Stimulated activated CD4-positive, alpha-beta T cell treated with anti-CD3 and anti-CD28 coated beads, Interleukin-12 subunit alpha, Interleukin-12 subunit beta, amount 100 ng/mL, for 4 hours (primary cell): ENCODE measurements at regions not wholly inside any gene's neighbourhood (a gene's known extent, or its start where the extent isn't known, plus 50 kb on each side); places are given as distances from the start of the nearest gene placed in this dataset.

Experiments used
- DNase-seq: peaks from one replicate; pipeline ENCODE4 v3.0.0-alpha.2; 2020

DNA sequence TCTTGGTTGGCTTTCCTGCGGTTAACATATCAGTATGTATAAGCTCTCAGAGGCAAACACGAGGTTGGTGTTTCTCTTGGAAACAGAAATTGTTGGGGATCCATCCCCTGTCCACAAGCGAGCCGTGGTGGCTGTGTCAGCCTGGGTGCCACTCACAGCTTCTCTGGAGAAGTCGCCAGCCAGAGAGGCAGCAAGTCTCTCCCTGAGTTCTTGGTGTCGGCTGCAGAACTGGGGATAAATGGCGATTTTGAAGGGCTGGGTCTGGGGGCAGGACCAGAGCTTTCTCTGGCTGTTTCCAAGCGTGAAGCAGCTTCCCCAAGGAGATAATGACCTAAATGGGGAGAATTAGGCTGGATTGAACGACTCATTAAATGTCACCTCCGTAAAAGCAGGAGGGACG is 335.3 kb downstream of the GLRX3 start:
- no peak for DNase-seq

DNA sequence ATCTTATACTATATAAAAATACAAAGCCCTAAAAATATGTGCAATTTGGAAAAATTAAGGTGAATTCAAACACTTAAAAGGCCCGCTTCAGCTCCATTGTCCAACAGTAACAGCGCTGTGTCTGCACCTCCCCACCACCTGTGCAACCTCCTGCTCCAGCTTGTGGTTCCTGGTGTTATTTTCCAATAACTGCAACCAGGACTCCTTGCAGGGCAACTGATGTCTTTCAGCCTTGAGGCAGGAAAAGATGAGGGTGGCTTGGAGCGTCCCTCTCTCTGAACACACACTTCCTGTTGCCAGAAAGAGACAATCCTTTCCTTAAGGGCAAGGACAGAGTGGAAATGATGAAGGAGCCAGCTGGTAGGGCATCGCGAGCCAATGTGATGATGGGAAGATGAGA is 336.0 kb downstream of the GLRX3 start:
- no peak for DNase-seq

DNA sequence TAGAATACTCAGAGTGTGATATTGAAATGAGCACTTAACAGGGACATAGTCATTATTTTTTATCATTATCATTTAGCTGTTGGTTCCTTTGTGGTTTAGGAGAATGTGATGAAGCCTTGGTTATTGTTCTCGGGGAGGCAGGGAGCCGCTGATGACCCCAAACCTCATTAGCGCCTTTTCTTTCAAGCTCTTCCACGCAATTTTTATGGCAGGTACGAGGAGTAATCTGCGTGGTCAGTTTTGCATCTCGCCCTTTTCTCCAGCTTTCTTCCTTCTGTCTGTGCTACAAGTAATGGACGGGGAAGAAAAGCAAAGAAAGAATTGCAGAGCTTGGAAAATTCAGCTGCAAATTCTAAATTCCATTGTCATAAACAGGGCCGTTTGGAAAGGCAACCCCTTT is 338.4 kb downstream of the GLRX3 start:
- no peak for DNase-seq

DNA sequence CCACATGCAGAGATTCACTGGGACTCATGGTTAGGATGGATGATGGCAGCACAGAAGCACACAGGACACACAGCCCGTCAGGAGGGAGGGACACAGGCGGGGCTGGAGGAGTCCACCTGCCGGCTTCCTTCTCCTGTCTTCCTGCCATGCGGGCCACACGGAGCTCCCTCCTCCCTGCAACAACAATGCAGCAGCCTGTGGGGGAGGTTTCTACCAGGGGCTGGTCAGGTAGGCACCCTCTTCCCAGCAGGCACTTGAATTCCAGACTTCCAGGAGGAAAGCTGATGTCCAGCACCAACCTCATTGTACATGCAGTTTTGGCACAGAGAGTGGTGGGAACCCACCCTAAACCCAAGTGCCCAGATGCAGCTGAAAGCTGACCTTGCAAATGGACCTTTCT is 341.2 kb downstream of the GLRX3 start:
- no peak for DNase-seq

DNA sequence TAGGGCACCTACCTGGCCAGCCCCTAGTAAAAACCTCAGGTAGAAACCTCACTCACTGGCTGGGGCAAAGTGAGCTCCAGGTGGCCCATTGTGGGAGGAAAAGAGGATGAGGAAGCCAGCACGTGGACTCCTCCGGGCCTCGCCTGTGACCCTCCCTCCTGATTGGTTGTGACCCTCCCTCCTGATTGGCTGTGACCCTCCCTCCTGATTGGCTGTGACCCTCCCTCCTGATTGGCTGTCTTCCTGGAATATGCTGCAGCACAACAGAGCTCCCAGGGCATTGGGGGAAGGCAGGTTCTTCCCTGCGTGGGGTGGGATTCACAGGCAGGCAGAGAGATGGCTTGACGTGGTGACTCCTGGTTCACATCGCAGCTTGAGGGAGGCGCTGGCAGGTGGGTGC is 343.0 kb downstream of the GLRX3 start:
- DNase-seq, result no peak

DNA sequence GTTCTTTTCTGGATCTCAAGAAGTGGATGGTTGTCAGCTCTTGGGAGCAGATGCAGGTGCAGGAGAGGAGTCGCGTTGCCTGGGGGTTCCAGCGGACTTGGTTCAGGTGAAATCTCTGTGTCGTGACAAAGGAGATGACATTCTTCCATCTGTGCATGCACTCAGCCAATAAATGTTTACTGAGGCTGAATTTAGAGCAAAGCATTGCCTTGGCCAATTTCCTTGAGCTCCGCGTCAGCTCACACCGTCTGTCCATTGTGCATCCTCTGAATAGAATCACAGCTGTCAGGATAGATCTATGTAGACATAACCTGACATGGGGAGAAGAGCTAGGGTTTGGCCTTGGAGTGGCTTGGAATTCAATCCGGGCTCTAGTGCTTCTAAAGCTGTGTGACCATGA is 343.7 kb downstream of the GLRX3 start:
- no peak for DNase-seq

DNA sequence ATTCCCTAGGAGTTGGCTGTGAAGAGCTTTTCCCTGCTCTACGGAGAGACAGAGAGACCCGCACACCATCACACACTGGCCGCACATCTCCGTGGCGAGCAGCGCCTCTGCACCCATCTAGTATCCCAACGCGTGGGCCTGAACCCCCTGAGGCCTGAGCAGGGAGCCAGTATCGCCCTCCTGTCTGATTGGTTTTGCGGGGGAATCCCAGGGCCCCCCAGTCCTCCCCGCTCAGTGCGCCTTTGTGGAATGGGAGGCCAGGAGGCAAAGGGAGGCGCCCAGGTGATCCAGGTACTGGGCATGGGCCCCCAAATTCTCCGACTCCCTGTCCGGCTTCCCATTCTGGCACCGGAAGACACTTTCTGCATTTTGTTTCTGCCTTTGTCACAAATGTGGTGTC is 344.3 kb downstream of the GLRX3 start:
- no peak for DNase-seq

DNA sequence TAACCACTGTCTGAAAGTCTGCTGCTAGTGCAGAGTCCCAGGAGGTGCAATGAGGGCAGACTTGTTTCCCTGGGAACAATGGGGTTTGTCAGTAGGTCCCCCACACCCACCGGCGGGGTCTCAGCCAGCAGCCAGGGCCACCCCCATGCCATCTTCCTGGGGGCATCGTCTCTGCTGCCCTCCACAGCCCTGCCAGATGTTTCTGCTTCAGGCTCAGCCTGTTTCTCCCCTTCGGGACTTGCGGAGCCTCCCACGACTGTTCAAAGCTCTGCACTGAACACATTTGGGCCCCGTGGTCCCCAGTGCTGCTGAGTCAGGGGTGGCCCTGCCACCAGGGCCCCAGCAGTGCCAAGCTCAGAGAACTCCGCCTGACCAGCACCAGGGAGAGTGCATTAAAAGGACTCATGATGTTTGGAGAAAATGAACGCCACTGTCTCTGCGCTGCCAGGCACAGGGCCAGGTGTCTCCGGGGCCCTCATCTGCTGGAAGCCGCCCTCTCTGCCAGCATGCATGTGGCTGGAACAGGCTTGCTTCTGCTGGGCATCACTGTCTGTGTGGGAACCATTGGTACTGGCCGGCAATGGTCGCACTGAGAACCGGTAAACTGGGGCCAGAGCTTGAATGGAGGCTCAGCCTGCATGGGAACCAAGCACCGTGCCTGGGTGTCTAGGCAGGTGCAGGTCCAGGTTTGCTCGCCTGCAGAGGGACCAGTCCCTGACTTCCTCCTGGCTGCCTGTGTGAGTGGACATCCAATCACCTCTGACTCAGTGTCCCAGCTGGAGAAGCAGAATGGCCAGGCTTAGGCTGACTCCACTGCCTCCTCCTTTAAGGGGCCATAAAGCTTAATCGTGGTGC is 345.1 kb downstream of the GLRX3 start:
- DNase-seq, result no peak

DNA sequence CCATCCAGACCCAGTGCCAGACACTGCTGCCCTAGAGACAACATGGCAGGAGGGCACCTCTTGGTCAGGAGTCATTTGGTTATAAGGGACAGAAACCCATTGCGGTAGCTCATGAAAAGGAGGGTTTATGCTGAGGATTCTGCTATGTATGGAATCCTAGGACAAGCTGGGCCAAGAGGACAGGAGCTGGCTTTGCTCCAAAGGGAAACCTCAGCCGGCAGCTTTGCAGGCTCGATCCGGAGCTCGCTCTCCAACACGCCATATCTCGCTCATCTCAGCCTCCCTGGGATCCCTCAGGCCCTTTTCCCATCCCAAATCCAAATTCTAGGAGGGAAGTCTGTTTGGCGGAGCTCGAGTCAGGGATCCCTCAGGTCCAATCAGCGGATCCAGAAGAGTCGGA is 345.7 kb downstream of the GLRX3 start:
- DNase-seq, result no peak

DNA sequence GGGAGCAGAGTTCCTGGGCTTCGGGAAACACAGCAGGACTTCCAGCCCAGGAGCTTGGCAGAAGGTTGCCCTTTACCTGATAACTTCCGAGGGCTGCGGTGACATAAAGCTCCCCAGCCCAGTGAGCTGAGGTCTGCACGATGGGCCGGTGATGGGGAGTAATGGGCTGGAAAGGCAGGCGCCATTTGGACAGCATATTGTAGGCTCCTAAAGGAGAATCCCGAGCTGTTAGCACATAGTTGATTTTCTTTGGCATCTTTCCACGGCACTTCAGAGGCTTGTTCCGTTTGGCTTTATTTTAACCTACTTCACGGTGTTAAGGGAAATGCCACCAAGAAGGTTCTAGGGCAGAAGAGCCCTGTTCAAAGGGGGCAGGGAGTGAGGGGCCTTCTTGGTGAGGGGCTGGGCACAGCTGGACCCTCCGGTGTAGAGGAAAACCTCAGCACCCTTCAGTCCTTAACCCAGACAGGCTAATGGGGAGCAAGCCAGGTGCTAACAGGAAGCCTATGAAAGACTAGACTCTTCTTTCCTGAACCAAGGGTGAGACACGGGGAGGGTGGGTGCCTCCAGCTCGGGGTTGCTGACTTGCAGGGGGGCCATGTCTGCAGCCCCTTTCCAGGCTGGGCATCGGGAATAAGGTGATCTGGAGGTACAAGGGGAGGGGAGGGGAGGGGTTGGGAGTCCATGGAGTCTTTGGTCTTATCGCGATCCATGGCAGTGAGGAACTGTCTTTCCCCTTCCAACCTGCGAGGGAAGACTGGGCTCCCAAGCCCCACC is 347.7 kb downstream of the GLRX3 start:
- DNase-seq, result no peak

DNA sequence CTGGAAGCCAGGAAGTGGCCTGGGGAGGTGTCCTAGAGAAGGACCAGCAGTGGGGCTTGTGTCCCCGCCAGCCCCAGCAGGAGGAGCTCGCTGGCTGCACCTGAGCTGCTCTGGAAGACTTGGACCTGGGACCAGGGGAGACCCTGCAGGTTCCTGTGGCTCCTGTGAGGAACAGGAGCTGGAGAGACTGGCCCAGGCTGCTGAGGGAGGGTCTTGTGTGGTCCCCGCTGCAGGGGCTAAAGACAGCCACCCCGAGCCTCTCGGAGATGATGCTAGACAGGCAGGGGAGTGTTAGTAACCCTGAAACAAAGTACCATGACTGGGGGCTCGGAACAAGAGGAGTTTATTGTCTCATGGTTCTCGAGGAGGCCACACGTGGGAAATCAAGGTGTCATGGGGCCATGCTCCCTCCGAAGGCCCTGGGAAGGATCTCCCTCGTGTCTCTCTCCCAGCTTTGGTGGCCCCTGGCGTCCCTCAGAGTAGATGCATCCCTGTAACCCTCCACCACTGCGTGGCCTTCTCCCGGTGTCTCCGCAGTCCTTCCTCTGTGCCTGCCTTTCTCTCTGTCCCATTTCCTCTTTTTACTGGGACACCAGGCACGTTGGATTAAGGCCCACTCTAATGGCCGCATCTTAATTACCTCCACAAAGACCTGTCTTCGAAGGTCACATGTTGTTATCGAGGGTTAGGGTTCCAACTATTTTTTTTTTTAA is 348.4 kb downstream of the GLRX3 start:
- DNase-seq, result no peak

DNA sequence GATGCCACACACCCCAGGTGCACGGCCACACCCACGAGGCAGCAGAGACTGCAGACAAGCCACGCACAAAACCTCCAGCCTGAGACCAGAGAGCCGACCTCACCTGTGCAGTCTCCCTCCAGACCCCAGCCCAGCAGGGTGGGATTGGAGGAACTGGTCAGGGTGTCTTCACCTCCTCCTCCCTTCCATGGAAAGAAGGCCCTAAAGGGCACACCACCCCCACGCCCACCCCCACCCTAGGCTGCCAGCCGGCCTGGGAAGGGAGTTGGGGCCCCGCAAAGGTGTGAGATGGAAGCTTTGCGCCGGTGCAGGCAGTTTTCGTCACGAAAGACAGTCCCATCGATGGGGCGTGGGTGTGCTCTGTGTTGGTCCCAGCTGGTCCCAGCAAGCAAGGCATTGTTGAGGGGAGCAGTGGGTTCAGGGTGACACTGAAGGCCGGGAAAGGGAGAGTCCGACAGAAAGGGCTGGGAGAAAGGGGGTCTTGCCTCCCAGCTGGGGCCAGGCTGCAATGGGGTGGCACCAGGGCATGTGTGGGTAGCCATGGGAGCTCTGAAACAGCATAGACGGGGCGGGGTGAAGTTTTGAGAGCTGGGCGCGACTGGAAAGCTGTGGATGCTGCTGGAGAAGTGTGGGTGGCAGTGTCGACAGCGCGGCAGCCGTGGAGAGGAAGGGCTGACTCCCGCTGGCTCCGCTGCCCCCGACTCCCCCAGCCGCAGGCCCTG is 349.2 kb downstream of the GLRX3 start:
- DNase-seq, result no peak

DNA sequence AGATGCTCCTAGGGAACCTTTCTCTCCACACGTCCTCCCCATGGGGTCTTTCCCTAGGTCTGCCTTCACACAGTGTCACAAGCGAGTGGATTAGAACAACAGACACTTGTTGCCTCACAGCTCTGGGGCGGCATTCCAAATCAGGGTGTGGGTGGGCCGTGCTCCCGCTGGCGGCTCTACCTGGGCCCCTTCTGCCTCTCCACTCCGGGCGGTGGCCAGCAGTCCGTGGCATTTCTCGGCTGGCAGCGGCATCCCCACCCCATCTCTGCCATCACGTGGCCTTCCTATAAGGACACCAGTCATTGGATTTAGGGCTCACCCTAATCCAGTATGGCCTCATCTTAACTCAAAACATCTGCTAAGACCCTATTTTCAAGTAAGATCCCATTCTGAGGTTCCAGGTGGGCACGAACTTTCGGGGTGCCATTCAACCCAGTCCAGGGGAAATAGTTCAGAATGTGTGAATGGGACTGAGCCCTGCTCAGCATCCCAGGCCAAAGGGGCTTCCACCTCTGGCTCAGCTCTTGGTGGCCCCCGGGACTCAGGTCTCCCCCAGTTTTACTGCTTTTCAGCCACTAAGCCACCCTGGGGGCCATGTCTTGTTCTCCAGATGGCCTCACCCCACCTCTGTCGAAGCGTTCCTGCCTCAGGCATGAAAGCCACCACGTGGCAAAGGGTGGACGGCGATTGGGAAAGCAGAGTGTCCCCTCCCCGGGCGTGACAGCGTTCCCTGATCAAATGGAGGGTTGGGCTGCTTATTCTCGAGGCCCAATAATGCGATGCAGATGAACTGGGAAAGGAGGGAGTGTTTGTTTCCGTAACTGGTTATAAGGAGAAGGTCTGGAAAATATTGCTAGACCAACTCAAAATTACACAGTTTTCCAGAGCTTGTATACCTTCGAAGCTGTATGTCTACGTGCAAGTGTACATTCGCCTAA is 350.0 kb downstream of the GLRX3 start:
- DNase-seq, result no peak

DNA sequence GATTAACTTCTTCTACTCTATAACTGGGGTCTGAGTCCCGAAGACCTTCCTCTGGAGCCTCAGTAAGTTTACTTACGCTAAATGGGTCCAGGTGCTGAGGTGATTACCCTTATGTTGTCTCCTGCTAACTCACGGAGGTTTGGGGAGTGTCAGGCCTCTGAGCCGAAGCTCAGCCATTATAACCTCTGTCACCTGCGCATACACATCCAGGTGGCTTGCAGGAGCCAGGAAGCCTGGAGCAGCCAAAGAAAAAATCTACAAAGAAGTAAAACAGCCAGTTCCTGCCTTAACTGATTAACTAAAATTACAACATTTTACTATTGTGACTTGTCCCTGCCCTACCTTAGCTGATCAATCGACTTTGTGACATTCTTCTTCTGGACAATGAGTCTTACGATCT is 350.7 kb downstream of the GLRX3 start:
- DNase-seq, result no peak

DNA sequence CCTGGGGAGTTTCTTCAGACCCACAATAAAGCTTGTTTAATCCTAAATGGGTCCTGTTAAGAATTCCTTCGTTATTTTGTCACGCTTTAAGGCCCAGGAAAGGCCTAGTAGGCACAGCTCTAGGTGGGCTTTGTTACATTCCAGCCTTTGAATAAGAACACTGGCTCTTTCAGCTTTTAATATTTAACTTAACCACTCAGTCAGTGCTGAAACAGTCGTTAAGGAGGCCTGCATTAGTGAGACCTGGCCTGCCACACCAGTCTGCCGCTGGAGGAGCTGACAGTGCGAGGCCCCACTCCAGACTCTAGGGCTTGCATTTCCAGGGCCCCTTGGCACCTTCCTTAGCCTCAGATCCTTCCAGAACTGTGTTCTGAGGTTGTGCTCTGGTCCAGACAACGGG is 351.4 kb downstream of the GLRX3 start:
- DNase-seq, result no peak

DNA sequence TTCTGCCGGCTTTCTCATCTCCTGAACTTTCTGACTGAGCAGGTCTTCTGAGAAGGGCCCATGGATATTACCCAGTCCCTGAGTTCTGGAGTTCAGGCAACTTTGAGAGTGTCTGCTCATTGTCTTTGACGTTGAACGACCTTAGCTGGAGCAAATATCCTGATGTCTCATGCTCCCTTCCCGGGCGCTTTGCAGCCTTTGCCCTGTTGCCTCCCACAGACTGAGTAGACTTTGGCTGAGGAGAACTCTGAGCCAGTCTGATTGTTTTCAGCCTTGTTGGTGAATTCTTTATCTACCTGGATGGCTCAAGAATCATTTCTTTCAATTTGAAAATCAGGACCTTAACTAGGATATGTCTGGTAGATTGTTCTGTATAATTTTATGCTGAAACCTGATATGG is 353.7 kb downstream of the GLRX3 start:
- no peak for DNase-seq

DNA sequence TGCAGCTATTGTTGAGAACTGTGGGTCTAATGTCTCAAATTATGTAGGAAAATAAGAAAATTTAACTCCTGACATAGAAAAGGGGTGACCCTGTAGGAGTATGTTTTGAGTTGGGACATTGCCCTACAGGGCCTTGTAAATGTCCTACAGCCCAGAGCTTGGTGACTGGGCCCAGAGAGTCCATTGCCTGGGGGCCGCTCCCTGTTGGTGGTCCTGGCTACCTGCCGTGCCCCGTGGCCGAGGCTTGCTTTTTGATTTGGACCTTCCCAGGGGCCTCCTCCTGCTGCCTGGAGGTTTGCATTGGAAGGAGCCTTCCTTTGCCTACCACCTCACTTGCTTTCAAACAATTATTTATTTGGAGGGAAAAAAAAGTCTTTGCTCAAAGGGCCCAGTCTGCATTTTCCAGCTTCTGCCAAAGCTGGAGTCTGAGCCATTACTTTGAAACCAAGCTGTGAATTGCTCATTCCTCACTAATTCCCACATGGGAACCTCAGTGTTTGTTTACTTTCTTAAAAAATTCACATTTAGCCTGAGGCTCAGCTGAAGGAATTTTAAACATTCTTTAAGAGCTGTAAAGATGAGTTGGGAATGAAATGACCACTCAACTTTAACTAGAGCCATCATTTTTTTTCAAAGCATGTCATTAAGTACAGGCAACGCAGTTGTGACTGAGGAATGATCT is 355.0 kb downstream of the GLRX3 start:
- no peak for DNase-seq

DNA sequence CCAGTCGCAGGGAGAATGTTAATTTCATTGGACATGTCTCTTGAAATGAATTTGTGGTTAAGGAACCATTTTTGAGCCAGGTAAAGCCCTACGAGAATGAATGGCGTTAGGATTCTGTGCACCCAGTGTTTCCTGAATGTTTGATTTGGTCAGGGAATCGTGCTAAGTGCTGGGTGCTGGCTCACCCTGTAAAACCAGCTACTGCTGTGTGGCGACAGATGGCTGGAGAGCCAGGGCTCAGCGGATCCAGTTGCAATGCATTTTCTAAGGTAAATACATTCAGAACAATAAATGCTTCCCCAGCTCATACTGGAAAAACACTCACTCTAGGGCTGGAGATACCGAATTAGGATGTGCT is 355.5 kb downstream of the GLRX3 start:
- no peak for DNase-seq

DNA sequence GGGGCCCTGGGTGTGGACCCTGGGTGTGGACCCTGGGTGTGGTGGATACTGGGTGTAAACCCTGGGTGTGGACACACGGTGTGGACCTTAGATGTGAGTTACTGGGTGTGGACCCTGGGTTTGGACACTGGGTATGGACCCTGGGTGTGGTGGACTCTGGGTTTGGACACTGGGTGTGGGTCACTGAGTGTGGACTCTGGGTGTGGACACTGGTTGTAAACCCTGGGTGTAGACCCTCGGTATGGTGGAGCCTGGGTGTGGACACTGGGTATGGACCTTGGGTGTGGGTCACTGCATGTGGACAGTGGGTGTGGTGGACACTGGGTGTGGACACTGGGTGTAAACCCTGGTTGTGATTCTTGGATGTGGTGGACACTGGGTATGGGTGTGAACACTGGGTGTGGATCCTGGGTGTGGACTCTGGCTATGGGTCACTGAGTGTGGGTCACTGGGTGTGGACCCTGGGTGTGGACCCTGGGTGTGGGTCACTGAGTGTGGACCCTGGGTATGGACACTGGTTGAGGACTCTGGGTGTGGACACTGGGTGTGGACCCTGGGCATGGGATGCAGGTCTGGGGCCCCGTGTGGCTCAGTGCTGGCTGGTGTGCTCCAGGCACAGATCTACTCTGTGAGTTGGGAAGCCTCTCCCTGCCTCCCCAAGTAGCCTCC is 356.2 kb downstream of the GLRX3 start:
- DNase-seq, result no peak

DNA sequence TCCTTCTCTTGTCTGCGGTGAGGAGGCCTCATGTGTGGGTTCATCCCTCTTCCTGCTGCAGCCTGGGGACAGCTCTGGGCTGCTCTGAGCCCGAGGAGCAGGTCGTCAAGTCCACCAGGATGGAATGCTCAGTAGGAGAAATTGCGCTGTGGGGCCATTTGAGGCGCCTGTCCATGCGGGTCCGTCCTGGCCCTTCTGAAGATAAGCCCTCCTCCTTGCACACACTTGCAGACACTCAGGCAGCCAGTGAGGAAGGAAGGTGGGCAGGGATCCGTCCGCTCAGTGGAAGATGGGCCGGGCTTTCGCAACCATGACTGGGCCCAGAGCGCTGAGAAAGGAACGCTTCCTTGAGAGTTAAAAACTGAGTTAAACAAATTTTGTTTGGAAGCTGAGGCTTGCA is 356.8 kb downstream of the GLRX3 start:
- no peak for DNase-seq
